Embryonic facial prominence (tissue), 1 donor: ENCODE measurements at regions not wholly inside any gene's neighbourhood (a gene's known extent, or its start where the extent isn't known, plus 50 kb on each side); places are given as distances from the start of the nearest gene placed in this dataset.

Experiments used
- DNase-seq: peaks from one replicate; pipeline ENCODE4 v3.0.0-alpha.2; 2016; ENCODE audit errors: extremely low spot score

DNA sequence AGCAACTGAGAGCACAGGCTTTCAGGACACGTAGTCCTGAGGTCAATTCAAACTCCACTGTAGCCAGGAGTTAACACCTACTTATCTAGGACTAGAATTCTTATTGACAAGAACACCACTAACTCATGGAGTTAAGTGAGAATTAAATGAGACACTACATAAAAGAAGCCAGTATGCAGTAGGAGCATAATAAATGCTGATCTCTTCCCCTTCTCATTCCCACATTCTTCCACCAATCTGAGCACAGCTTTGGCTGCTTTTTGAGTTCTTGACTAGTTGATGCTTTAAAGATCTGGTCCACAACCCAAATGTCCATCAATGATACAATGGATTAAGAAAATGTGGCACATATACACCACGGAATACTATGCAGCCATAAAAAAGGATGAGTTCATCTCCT, 55.2 kb downstream of the TTC32 start:
- no peak for DNase-seq

DNA sequence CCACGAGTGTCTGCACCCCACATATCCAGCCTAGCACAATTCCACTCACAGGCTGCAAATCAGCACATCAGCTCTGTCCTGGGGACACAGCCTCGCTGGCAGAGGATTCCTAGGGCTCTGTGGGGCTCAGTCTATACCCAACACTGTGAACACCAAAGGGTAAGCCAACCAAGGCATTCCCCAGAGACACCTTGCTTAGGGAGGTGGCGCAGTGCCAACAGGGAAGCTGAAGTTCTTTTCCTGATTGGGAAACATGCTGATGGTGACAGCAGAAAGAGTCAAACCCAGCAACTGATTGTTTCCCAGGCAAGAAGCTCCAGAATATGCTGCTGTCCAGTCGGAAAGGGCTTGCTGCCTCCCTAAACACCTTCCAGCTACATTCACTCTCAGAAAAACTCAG, 55.8 kb downstream of the TTC32 start:
- no peak for DNase-seq

DNA sequence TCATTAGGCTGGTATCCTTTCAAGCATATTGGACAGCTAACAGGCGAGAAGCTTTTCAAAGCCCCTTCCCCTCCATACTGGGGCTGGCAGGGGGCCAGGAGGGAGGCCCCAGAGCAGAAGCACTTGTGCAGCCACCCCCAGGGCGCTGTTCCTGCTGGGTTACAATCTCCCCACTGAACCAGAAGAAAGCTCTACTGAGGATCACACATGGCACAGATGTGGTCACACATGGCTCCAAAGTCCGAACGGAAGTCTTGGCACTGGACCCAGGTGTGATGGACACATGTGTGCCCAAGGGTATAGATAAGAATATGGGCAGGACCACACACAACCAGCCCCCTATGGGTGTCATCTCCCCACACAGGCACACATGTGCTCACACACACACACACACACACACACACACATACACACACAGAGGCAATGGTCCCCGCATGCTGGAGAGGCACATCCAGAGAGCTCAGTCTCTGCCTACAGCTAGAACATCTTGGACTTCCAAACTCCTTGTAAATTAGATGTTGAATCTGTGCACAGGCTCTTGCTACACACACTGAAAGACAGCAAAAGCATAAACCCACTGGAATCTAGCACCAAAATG, 56.4 kb downstream of the TTC32 start:
- DNase-seq = no peak

DNA sequence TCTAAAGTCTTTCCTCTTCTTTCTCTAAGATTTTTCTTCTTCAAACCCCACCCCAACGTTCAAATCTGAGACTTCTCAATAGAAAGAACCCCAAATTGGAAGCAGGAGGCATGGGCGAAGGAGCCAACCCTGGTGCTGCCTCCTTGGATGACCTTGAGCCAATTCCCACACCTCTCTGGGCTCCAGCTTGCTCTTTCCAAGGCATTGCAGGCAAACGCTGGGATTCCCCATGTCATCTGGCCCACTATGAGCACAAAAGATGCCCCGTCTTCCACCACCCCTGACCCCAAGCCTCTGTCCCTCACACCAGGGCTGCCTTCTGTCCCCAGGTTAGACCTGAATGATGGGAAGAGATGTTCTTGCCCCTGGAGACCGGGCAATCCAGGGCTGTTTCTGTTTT, 57.0 kb downstream of the TTC32 start:
- no peak for DNase-seq

DNA sequence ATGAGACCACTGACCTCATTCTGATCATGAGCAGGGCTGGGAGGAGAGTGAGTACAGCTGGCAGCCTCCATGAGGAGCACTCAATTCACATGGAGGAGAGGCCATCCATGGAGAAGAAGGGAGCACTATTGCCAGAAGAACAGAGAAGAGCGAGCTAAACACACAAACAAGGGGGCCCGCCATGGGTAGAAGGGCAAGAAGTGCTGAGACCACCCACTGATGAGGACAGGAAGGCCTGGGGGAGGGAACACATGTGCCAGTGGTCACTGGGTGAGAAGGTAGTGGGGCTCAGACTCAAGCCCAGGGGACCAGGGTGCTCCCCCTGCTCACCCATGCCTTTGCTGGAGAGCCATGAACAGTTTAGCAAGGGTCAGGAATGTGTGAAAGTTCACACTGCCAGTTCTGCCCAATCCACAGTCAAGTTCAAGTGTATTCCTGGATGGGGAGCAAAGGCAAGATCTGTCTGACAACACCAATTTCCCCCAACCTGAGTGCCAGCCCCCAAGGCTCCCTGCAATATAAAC, 57.7 kb downstream of the TTC32 start:
- DNase-seq = no peak

DNA sequence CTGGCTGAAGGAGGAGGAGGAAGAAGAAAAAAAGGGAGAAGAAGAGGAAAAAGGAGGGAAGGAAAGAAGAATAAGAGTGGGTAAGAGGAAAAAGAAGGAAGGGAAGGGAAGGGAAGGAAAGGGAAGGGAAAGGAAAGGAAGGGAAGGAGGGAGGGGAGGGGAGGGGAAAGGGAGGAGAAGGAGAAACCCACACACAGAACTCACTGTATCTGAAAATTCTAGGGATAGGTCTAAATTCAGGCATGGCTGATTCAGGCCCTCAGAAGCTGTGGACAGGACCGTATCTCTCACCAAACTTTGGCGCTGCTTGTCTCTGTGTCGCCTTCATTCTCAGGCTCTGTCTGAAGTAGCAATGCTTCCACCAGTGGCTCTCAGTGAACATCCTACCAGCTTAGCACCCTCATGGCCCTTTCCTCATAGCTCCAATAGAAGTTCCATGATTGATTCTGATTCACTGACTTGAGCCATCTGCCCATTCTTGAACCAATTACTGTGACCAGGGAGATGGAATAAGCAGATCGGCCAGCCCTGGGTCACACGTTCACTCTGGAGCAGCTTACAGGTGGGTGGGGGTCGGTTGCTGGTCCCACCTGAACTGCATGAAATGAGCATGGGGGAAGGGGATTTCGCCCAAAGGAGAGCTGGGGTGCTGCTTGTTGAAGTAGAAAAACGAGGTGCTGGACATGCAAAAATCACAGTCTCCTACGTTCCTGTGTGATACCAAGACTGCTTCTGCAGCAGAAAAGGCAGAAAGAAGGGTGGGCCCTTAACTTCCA, 59.7 kb downstream of the TTC32 start:
- DNase-seq = no peak

DNA sequence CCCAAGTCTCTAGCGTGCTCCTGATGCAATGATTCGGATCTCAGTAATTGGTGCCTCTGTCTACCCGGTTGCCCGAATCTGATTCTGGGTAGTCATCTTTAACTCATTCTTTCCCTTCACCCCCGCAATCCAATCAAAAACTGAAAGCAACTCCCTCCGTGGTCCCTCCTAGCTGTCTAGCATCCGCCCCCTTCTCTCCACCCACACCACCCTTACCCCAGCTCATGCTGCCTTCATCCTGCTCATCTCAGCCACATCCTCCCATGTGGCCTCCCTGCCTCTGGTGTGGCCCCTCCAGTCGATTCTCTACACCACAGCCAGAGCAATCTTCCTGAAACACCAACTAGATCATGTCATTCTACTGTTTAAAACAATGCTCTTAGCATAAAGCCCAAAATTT, 62.3 kb downstream of the TTC32 start:
- DNase-seq = no peak

DNA sequence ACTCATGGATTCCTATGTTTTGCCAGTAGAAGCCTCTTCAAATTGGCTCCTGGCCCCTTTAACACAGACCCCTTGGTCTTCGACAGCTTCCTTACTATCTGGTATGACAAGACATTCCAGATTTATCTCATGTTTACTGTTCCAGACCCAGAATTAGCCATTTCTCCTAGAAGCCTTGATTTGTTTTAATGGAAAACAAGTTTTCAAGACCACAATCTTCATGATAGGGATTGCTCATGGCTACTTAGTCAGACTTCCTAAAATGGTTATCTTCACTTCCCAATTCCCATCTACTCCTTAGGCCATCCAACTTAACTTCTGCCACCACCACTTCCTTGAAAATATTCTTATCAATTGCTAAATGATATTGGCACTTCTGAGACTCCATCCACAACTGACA, 63.2 kb downstream of the TTC32 start:
- DNase-seq = no peak

DNA sequence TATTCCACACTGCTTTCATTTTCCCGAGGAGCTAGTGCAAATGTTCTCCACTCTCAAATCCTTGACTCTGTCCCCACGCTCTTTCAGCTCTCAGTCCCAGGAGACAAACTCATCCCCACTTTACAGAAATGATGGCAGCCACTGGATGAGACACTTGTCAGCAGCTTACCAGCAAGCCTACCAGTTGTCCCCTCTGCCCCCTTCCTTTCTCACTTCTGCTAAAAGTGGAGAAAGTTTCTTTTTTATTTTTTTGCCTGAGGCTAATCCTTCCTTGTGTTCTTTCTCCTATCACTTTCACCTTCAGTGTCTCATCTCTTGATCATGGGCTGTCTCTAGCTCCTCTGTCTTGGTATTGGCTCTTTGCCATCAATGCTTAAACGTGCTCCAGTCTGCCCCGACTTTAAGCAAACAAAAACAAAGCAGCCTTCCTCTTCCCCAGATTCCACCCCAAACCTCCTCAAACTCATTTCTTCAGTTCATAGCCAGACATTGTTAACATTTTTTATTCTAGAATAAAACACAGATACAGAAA, 64.5 kb downstream of the TTC32 start:
- no peak for DNase-seq

DNA sequence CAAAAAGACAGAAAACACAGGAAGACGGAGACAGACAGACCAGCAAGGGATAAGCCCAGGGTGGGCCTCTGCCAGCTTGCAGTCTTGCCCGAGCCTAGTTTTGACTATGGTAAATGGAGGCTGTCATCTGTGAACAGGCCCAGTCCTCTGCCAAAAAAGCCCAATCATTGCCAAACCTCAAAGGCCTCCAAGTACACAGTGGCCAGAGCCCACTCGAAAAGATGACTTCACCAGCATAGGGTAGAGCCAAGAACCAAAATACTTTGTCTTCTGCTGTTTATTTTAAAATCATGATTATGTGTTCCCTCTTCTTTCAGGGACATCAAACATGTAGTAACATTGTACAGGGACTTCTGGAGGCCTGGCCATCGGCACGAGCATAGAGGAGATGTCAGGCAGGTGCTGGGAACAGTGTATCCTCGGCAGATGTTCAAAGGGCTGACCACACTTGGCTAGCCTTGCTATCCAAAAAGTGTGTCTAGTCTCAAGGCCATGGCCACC, 66.0 kb downstream of the TTC32 start:
- DNase-seq = no peak

DNA sequence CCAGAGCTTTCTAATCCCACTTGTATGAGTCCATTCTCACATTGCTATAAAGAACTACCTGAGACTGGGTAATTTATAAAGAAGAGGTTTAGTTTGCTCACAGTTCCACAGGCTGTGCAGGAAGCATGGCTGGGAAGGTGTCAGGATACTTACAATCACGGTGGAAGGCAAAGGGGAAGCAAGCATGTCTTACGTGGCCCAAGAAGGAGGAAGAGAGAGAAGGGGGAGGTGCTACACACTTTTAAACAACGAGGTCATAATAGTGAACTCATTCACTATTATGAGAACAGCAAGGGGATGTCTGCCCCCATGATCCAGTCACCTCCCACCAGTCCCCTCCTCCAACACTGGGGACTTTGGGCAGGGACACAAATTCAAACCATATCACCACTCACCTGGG, 67.8 kb downstream of the TTC32 start:
- no peak for DNase-seq

DNA sequence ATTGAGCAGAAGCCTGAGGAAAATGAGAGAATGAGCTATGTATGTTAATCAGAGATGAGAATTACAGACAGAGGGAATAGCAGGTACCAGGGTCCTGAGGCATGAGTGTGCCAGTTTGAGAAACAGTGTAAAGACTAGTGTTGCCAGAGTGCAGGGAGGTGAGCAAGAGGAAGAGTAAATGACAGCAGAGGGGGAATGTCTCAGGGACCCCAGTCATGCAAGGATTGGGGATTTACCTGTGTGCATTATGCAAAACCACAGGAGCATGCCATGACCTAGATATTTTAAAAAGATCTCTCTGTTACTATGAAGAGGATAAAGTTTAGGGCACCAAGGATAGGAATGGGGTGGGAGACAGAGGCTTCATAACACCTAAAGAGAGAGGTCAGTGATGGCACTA, 72.1 kb downstream of the TTC32 start:
- DNase-seq = no peak

DNA sequence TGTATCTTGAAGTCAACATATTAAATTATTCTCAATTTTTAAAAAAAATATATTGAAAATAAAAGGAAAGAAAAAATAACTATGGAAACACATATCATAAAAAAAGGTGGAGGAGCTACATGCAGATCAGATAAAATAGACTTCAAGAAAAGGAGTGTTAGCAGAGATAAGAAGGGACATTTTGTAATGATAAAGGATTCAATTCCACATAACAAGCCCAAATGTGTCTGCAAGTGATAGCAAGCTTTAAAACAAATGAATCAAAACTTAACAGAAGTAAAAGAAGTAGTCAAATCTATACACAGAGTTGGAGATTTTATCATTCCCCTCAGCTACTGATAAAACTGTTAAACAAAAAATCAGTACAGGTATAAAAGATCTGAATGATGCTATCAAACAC, 74.9 kb downstream of the TTC32 start:
- no peak for DNase-seq

DNA sequence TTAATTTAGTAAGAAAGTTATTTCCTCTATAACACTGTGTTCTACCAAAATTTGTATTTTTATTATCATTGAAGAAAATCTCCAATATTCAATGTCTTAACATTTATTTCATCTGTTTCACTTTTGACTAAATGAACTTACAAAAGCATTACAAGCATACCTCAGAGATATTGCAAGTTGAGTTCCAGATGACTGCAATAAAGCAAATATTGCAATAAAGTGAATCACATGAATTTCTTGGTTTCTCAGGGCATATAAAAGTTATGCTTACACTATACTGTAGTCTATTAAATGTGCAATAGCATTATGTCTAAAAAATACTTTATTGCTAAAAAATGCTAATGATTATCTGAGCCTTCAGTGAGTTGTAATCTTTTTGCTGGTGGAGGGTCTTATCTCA, 78.3 kb downstream of the TTC32 start:
- no peak for DNase-seq

DNA sequence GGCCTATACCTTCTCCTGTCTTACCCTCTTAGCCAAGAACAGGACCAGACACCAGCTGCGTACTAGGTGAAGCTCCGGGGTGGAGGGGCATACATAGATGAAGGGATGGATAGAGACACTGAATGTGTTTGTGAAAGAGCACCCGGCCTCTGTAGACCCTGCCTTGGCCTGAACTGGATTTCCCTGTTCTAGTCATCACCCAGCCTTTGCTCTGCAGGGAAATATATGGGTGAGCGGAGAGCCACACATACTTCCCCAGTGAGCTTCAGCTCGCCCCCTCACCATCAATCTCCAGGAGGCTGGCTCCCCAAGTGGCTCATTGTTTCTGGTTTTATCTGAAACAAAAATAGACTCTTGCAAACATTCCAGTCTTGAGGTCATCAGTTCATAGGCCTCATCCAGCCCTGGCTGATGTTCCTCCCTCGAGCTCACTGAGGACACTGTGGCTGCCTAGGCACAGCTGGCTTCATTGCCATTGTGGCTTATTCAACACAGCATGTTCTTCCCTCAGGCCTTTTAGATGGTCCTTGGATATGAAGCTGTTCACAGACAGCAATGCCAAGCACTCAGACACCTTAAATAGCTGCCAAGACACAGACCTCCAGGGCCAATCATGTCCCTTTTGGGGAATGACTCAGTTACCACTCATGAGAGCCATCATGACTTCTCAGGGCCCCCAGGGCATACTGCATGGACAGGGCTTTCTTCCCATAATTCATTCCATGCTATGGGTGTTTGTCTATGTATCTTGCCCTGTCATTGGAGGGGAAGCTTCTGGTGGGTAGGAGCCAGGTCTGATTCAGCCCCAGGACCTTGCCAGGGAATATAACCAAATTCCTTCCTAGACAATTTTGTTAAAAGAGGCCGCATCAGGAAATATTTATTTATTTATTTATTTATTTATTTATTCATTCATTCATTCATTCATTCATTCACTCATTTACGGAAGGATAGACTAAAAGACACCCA, 82.4 kb downstream of the TTC32 start:
- DNase-seq = no peak

DNA sequence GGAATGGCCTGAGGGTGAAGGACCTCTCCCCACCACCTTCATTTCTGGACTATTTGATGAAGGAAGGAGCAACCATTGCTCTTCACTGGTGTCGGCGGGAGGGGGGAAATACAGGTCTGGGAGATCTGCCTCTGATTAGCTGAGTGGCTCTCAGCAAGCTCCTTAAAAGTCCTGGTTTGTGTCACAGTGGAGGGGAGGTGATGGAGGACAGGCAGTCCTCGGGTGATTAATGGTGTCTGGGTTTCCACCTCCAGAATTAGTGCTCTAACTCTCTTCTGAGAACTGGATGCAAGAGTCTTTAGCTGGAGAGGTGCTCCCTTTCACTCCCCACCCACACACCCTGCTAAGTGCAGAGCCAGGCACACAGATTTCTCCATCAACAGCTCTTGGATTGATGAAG, 83.2 kb downstream of the TTC32 start:
- no peak for DNase-seq

DNA sequence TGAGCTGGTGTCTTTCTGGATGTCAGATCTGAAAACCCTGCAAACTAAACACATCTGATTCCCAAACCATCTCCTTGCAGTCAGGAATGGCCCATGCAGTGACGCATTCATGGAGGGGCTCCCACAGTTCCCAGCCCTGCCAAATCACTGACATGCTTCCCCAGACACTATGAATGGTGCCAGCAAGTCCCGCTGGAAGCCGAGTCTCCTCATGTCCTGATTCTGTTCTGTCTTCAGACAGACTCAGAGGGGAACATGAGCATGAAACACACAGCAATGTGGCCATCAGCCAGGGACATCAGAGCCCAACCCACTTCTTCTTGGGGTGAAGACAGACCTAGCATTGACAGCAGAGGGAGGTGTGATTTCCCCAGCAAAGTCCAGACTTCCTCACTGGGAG, 83.7 kb downstream of the TTC32 start:
- DNase-seq = no peak

DNA sequence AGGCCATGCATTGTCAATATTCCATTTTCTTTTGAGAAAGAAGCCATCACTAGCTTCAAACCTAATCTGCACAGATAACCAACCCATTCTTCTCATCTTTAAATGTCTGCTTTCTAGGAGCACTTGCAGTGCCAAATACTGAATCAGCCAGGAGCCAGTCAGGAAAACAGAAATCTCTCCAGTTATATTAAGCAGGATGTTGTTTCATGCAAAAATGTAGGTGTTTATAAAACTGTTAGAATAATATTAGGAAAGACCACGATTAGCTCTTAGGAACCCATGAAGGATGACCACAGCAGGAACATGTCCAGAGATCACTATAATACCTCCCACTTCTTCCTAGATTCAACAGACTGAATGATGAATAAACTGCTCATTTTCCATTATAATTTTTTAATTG, 86.0 kb downstream of the TTC32 start:
- DNase-seq = no peak

DNA sequence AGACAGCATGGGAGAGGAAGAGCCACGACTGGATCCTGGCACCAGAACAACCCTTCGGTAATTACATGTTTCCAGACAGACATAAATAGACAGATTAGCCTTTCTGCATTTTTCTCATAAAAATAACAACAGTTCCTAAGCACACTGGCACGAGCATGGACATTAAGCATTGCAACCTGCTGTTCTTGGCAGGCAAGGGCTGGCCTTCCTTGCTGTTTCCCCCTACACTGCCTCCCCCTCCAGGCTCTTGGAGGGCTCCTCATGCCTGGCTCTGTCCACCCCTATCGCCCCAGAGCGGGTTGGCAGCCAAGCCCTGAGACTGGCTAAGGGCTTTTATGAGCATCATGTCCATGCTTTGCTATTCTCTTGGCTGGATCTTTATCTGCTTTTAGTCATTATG, 89.6 kb downstream of the TTC32 start:
- no peak for DNase-seq

DNA sequence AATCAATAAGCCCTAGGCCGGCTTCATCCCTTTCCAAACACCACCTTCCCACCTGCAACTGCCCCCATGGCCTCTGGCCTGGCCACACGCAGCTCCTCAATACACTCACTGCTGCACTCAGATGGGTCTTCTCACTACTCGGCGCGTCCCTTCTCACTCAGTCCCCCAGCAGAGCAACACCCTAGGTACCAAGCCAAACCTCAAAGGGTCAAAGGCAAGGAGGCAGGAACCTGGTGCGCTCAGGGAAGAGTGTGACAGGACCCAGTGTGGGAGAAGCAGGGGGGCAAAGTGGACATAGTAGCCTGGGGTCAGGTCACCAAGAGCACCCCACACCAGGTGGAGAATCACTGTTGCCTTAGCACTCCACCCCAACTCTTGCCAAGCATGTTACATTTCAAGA, 90.6 kb downstream of the TTC32 start:
- DNase-seq = no peak

DNA sequence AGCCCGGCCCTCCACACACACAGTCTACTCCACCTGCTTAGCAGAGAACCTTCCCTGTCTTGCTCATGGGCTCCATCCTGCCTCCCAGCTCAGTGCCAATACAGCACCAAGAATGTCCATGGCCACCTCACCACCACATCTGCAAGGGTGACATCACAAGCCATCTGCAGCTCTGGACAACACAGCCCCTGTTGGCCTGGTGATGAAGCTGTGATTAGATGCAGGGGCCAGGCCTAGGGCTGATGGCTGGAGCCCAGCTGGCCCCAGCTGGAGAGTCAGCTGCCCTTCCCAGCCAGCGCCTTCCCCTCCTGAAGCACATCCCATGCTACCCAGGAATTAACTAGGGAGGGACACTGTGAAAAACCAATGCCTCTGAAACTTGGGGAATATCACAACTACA, 91.1 kb downstream of the TTC32 start:
- DNase-seq = no peak

DNA sequence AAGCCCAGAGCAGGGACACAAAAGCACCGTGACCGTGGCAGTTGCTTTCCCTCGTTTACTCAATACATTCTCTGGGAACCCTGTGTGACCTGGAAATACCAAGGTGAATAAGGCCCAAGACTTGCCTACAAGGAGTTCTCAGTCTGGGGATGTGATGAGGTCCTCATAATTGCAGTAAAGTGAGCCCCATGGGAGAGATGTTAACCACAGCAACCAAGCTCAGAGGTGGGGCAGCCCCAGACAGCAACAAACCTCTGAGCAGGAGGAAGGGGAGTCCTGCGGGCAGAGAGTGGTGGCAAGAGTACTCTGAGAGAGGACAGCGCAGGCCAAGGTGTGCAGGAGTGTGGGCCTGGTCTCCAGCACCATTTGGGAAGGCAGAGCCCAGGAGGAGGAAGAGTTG, 91.6 kb downstream of the TTC32 start:
- no peak for DNase-seq
